RWPE1 (cell line): ENCODE measurements at regions not wholly inside any gene's neighbourhood (a gene's known extent, or its start where the extent isn't known, plus 50 kb on each side); places are given as distances from the start of the nearest gene placed in this dataset.
A peak's percentile ranks its signal among the peaks of the same experiment; 100 is the strongest.

ENCODE experiments used
- CTCF ChIA-PET: fragments of 350-600 bp; sonication (Branson Sonifier 250); formaldehyde crosslinking; extraction: SDS; loops from one replicate; lab custom pipeline; 2021; lab: Yijun Ruan, JAX
- POLR2A ChIA-PET: fragments of 400-600 bp; formaldehyde crosslinking; extraction: SDS; loops from one replicate; lab custom pipeline; 2020; ENCODE audit warnings: antibody characterized with exemption; ENCODE audit not compliant: low non-redundant PET; lab: Yijun Ruan, JAX
- DNase-seq: peaks from one replicate; pipeline ENCODE4 v3.0.0; 2012; ENCODE audit warnings: low spot score
- H3K27ac ChIP-seq: fragments of 450-650 bp; 2 replicates; pipeline ENCODE4 v1.5.1; 2017
- CTCF ChIP-seq: fragments of 450-650 bp; conservative IDR thresholded peaks from 2 replicates; pipeline ENCODE4 v1.5.1; 2017; ENCODE audit warnings: low read depth, mild to moderate bottlenecking

DNA sequence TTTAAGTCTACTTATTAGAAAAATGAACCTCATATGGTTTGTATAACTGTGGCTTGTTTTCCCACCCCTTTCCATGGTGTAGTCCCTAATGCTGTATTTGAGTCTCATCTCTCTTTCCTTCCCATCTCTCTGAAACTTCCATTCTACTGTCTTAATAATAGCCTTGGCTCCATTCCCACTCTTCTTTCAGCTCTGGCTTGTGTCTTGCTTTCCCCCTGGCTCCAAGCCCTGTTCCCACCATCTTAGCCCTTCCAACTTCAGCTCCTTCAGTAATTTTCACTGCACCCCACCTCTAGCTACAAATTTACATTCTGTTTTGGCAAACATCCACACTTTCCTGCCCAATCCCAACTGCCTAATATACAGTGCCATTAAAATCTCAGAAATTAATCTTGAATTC, 137.5 kb downstream of the SLITRK6 start:
- H3K27ac ChIP-seq = no peak overlapping the region
- ChIA-PET CTCF (interaction anchor here (0.6 kb wide), 1 partner anchor 133 kb away, joined by 3 read pairs; no protein-coding TSS in a partner anchor), POLR2A (no interaction called here)
- no peak for TF ChIP-seq CTCF
- no peak for DNase-seq

DNA sequence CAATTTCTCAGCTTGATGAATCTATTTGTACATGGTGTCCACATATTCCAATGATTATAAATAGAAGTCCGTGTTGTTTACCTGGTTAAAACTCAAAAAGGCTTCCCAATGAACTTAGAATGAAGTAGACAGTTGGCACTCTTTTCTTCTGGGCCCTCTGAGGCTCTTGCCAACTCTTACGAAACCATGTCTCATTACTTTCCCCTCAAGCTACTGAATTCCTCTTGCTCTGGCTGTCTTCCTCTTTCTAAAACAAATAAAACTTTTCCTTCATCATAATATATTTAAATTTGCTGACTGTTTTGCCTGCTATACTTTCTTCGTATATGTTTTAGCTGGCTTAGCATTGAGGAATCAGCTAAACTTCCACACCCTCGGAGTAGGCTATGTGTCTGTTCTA, 139.7 kb downstream of the SLITRK6 start:
- DNase-seq = peak; percentile 14
- TF ChIP-seq CTCF = no peak
- no peak overlapping the region for H3K27ac ChIP-seq
- ChIA-PET CTCF (no interaction called here), POLR2A (no interaction called here)

DNA sequence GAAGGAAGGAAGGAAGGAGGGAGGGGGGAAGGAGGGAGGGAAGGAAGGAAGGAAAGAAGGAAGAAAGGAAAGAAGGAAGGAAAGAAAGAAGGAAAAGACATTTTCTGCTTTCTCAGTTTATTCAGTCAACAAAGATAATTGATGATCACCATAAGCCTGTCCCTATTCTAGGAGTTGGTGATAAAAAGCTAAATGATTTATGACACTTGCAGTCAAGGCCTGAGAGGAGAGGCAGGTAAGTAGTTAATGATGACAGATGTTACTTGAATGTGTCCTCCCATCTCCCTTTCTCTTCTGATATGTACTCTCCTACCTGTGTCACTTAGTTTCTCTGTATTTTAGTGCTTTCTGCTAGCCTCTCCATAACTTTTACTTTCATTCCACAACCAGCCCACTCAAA, 141.3 kb downstream of the SLITRK6 start:
- POLR2A ChIA-PET = no interaction called here
- CTCF ChIA-PET = interaction anchor here (0.6 kb wide), 1 partner anchor 570 kb away, joined by 3 read pairs; no protein-coding TSS in a partner anchor
- no peak for TF ChIP-seq CTCF

DNA sequence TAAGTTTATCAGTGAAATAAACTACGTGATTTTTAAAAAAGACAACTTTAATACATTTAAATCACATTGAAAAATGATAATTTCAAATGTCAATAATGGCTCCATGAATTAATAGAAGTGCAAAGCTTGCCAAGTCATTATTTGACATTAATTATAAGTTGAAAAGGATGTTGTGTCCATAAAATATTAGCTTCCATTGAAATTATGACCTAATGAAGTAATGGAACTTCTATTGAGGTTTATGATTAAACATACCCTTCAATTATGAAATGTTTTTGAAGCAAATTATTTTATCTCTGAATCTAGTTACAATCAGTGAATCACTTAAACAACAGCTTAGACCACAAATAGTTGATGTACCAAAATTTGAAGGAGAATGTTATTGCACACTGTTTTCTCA, 144.2 kb downstream of the SLITRK6 start:
- DNase-seq = no peak
- CTCF ChIA-PET = interaction anchor here (0.6 to 0.9 kb wide), 2 partner anchors 12 to 74 kb away, joined by 4 read pairs; no protein-coding TSS in a partner anchor
- no peak overlapping the region for H3K27ac ChIP-seq
- TF ChIP-seq CTCF = no peak
- POLR2A ChIA-PET = no interaction called here

More for the DNA sequence above, 141.3 kb downstream of the SLITRK6 start:
- H3K27ac ChIP-seq = no peak overlapping the region
- DNase-seq = no peak

GRCh38 chr13:85654227-85654626, 145.0 kb downstream of the SLITRK6 start:
- H3K27ac ChIP-seq = no peak overlapping the region
- no peak for DNase-seq
- CTCF ChIA-PET = interaction anchor here (0.6 kb wide), 1 partner anchor 13 kb away, joined by 4 read pairs; no protein-coding TSS in a partner anchor
- POLR2A ChIA-PET = no interaction called here
- TF ChIP-seq CTCF = no peak

GRCh38 chr13:85653681-85654080, 145.5 kb downstream of the SLITRK6 start:
- ChIA-PET CTCF (no interaction called here), POLR2A (no interaction called here)
- H3K27ac ChIP-seq = no peak overlapping the region
- no peak for DNase-seq
- no peak for TF ChIP-seq CTCF
